Stimulated activated effector memory CD8-positive, alpha-beta T cell treated with anti-CD3 and anti-CD28 coated beads, Interleukin-12 subunit alpha, Interleukin-12 subunit beta, amount 100 ng/mL, for 72 hours (primary cell): ENCODE measurements at regions not wholly inside any gene's neighbourhood (a gene's known extent, or its start where the extent isn't known, plus 50 kb on each side); places are given as distances from the start of the nearest gene placed in this dataset.
"Not testable (repeated sequence)": the region's sequence is repeated elsewhere in the genome, so short reads cannot be mapped to it uniquely, and the experiment has no call there.

Source experiments
- ATAC-seq: fragments of 150-1000 bp; cut with Tn5 transposase; 2 replicates; pipeline ENCODE4 v1.10.0; 2021
- DNase-seq, 2 donors: peaks; one replicate each; pipeline ENCODE4 v3.0.0; 2021 to 2022; ENCODE audit warnings: low spot score in 2 of 2
- H3K27ac Mint-ChIP-seq: one replicate; pipeline ENCODE4 v1.8.0; 2022; ENCODE audit warnings: mild to moderate bottlenecking, mixed read lengths
- H3K36me3 Mint-ChIP-seq: one replicate; pipeline ENCODE4 v1.8.0; 2022; ENCODE audit warnings: mild to moderate bottlenecking, mixed read lengths
- H3K4me1 Mint-ChIP-seq: one replicate; pipeline ENCODE4 v1.8.0; 2022; ENCODE audit warnings: mixed read lengths
- H3K4me3 Mint-ChIP-seq: one replicate; pipeline ENCODE4 v1.8.0; 2022; ENCODE audit warnings: mild to moderate bottlenecking, mixed read lengths
- H3K9me3 Mint-ChIP-seq: one replicate; pipeline ENCODE4 v1.8.0; 2022; ENCODE audit warnings: mixed read lengths

DNA sequence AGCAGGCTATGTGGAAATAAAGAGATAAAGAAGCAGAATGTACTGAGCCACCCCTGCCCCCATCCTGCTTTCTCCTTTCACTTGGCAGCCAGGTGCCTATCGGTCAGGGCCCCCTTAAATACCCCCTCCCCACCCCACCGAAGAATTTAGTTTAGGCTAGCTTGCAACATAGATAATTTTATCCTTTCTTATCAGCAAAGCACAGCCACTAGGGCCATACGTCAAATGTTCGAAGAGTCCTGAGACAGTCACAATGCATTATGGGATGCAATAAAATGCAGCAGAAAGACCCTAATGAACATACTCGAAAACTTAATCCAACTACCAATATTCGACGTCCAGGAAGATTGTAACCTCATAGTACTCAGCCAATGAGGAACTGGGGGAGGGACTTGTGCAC lies 71.4 kb downstream of the ZNF195 start:
- not testable (repeated sequence) for H3K9me3 Mint-ChIP-seq, DNase-seq, ATAC-seq, H3K4me3 Mint-ChIP-seq, H3K36me3 Mint-ChIP-seq, H3K27ac Mint-ChIP-seq, H3K4me1 Mint-ChIP-seq

- not testable (repeated sequence) for H3K4me1 Mint-ChIP-seq, ATAC-seq, H3K4me3 Mint-ChIP-seq, H3K36me3 Mint-ChIP-seq, H3K27ac Mint-ChIP-seq, H3K9me3 Mint-ChIP-seq, DNase-seq
Measured at GRCh38 chr11:3301060-3301459, 68.8 kb upstream of the MRGPRE start.

GRCh38 chr11:3300579-3300978 lies 68.4 kb upstream of the MRGPRE start:
- not testable (repeated sequence) for H3K9me3 Mint-ChIP-seq, H3K36me3 Mint-ChIP-seq, DNase-seq, H3K4me1 Mint-ChIP-seq, H3K27ac Mint-ChIP-seq, ATAC-seq, H3K4me3 Mint-ChIP-seq

GRCh38 chr11:3297834-3298233 lies 65.6 kb upstream of the MRGPRE start:
- ATAC-seq, H3K9me3 Mint-ChIP-seq, H3K4me1 Mint-ChIP-seq, DNase-seq, H3K27ac Mint-ChIP-seq, H3K4me3 Mint-ChIP-seq, H3K36me3 Mint-ChIP-seq: not testable (repeated sequence)

DNA sequence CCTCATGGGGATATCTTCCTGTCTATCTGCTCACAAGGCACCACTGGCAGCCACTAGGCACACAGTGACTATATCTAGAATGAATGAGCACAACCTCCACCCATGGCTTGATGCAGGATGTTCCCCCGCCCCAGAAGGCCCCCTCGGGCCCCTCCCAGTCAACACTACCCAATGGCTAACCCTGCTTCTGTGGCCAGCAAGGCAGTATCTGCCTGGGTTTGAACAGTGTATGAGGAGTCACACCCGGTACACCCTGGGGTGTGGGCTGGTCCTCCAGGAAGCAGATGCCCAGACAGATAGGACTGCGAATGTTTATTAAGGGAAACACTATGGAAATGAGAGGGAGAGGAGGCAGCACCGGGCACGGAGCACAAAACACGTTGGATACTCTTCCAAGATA lies 58.3 kb upstream of the MRGPRE start:
- not testable (repeated sequence) for H3K27ac Mint-ChIP-seq, H3K4me1 Mint-ChIP-seq, ATAC-seq, H3K4me3 Mint-ChIP-seq, DNase-seq, H3K36me3 Mint-ChIP-seq, H3K9me3 Mint-ChIP-seq

DNA sequence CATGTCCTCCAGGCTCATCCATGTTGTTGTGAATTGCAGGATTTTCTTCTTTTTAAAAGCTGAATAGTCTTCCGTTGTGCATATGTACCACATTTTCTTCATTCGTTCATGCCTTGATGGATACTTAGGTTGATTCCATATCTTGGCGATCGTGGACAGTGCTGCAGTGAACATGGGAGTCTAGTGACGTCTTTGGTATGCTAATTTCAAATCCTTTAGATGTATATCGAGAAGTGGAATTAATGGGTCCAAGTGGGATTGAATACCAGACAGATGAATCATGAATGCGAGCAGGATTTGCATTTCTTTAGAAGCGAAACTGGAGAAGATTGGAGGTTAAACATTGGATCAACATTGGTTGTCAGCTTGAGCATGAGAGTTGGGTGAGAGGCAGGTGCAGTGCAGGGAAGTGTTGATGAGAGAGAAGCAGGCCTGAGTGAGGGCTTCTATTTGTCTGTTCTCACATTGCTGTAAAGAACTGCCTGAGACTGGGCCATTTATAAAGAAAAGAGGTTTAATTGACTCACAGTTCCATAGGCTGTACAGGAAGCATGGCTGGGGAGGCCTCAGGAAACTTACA lies 55.2 kb upstream of the MRGPRE start:
- H3K36me3 Mint-ChIP-seq, H3K4me1 Mint-ChIP-seq, H3K27ac Mint-ChIP-seq, ATAC-seq, DNase-seq, H3K9me3 Mint-ChIP-seq, H3K4me3 Mint-ChIP-seq: not testable (repeated sequence)

DNA sequence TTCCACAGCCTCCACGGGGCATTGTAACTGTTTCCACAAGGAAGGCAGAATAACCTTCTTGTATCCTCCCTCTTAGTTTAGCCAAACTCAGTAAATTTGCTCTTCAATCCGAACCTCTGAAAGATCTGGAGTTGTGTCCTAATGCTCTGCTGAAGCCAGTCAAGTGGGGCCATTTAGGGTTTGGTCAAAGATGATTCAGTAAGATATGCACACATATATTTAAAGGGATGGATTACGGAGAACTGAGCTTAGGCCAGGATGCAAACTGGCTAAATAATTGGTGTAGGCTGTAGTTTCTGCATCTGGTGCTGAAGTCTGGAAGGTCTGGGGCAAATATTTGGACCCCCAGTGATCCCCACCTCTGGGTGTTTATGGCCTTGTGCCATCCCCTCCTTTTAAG lies 53.0 kb upstream of the MRGPRE start:
- H3K9me3 Mint-ChIP-seq, H3K36me3 Mint-ChIP-seq, H3K4me3 Mint-ChIP-seq, DNase-seq, H3K27ac Mint-ChIP-seq, ATAC-seq, H3K4me1 Mint-ChIP-seq: not testable (repeated sequence)

- H3K4me1 Mint-ChIP-seq, DNase-seq, H3K9me3 Mint-ChIP-seq, H3K36me3 Mint-ChIP-seq, H3K27ac Mint-ChIP-seq, H3K4me3 Mint-ChIP-seq: not testable (repeated sequence)
- peak; percentile 13 for ATAC-seq
Measured at GRCh38 chr11:3284248-3284647, 52.0 kb upstream of the MRGPRE start.

DNA sequence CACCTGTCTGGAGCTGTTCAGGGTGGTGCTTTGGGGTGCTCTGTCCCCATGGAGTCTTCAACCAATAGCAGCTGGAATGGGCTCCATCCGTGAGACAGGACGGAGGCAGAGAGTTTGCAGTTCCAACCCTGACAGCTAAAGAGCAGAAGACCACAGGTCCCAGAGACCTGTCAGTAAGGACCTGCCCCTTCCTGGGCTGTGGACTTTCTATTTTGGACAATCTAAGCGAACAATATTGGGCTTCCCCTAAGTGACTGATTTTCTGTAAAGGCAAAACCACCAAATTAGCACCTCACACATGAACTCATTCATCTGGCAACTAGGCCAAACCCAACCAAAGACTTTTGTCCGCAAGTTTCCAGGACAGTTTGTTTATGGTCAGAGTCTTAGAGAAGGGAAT lies 50.5 kb upstream of the MRGPRE start:
- not testable (repeated sequence) for ATAC-seq, H3K27ac Mint-ChIP-seq, H3K9me3 Mint-ChIP-seq, H3K36me3 Mint-ChIP-seq, H3K4me1 Mint-ChIP-seq, DNase-seq, H3K4me3 Mint-ChIP-seq
